Fibroblast of lung (primary cell): ENCODE measurements at regions not wholly inside any gene's neighbourhood (a gene's known extent, or its start where the extent isn't known, plus 50 kb on each side); places are given as distances from the start of the nearest gene placed in this dataset.

Experiments
- DNase-seq, 2 donors: peaks; one replicate each; pipeline versions ENCODE4 v3.0.0 to v3.0.0-alpha.2; 2010; ENCODE audit warnings: low read depth in 2 of 2
- H2AFZ ChIP-seq: 2 replicates; pipeline ENCODE4 v1.5.1; 2012; ENCODE audit warnings: low read length, control low read depth, inconsistent platforms
- H3K27ac ChIP-seq: 2 replicates; pipeline ENCODE4 v1.5.1; 2011; ENCODE audit warnings: low read length, control low read depth; ENCODE audit not compliant: insufficient read depth
- H3K27me3 ChIP-seq: 2 replicates; pipeline ENCODE4 v1.5.1; 2011; ENCODE audit warnings: mild to moderate bottlenecking, low read length; ENCODE audit not compliant: control insufficient read depth, insufficient read depth
- H3K36me3 ChIP-seq: 2 replicates; pipeline ENCODE4 v1.5.1; 2011; ENCODE audit warnings: low read length; ENCODE audit not compliant: control insufficient read depth, insufficient read depth
- H3K4me1 ChIP-seq: 2 replicates; pipeline ENCODE4 v1.5.1; 2011; ENCODE audit warnings: low read length; ENCODE audit not compliant: control insufficient read depth, insufficient read depth; ENCODE audit errors: extremely low read depth
- H3K4me2 ChIP-seq: 2 replicates; pipeline ENCODE4 v1.5.1; 2011; ENCODE audit warnings: low read length, control low read depth; ENCODE audit not compliant: insufficient read depth; ENCODE audit errors: extremely low read depth
- H3K4me3 ChIP-seq, 4 experiments: fragments of 200-600 bp in 1 of 4; sonication (generic) in 1 of 4; replicated peaks in 1 of 4; 2 replicates each; pipeline ENCODE4 v1.5.1; 2011 to 2016; ENCODE audit warnings: low read length in 4 of 4, low read depth in 3 of 4, mild to moderate bottlenecking in 3 of 4, control low read depth in 2 of 4, inconsistent platforms in 1 of 4, mixed read lengths in 1 of 4; ENCODE audit not compliant: insufficient read depth in 1 of 4; ENCODE audit errors: control extremely low read depth in 1 of 4
- H3K79me2 ChIP-seq: 2 replicates; pipeline ENCODE4 v1.5.1; 2012; ENCODE audit warnings: mild to moderate bottlenecking, low read length, inconsistent platforms; ENCODE audit not compliant: control insufficient read depth, insufficient read depth
- H3K9ac ChIP-seq: 2 replicates; pipeline ENCODE4 v1.5.1; 2011; ENCODE audit warnings: mild to moderate bottlenecking, low read length, control low read depth; ENCODE audit not compliant: insufficient read depth
- H3K9me3 ChIP-seq: 2 replicates; pipeline ENCODE4 v1.5.1; 2012; ENCODE audit warnings: low read depth, low read length; ENCODE audit not compliant: control insufficient read depth, insufficient read depth
- H4K20me1 ChIP-seq: 2 replicates; pipeline ENCODE4 v1.5.1; 2011; ENCODE audit warnings: low read length; ENCODE audit not compliant: control insufficient read depth, insufficient read depth; ENCODE audit errors: extremely low read depth
- CTCF ChIP-seq, 2 donors: IDR thresholded peaks in 1 of 2; conservative IDR thresholded peaks in 1 of 2; 1 replicate in 1 of 2; 2 replicates in 1 of 2; pipeline ENCODE4 v1.5.1; 2011 to 2012; ENCODE audit warnings: low read length in 2 of 2, control low read depth in 1 of 2, inconsistent platforms in 1 of 2, low read depth in 1 of 2, mild to moderate bottlenecking in 1 of 2
- EZH2 ChIP-seq: IDR thresholded peaks from 2 replicates; pipeline ENCODE4 v1.5.1; 2012; ENCODE audit warnings: low read length, control low read depth, mild to moderate bottlenecking; ENCODE audit errors: missing control alignments

GRCh38 chr2:65710356-65710755 is 278.0 kb upstream of the SPRED2 start:
- Histone ChIP-seq H3K9ac (no peak overlapping the region), H3K36me3 (no peaks in the 10 kb centered on the region), H2AFZ (no peak overlapping the region), H3K4me2 (no peak overlapping the region), H3K4me1 (no peaks in the 10 kb centered on the region), H3K27ac (no peak overlapping the region), H3K79me2 (no peaks in the 10 kb centered on the region), H3K27me3 (no peaks in the 10 kb centered on the region), H3K4me3 (no peak overlapping the region), H4K20me1 (no peaks in the 10 kb centered on the region), H3K9me3 (no peaks in the 10 kb centered on the region)
- no peak for DNase-seq
- no peak for TF ChIP-seq CTCF (conservative IDR thresholded peaks at IDR 0.05 in 1 of 2, IDR thresholded peaks at IDR 0.05 in 1 of 2; ENCODE audit: low read depth in 1 of 2, low read length in 2 of 2)
- no peak for TF ChIP-seq EZH2

DNA sequence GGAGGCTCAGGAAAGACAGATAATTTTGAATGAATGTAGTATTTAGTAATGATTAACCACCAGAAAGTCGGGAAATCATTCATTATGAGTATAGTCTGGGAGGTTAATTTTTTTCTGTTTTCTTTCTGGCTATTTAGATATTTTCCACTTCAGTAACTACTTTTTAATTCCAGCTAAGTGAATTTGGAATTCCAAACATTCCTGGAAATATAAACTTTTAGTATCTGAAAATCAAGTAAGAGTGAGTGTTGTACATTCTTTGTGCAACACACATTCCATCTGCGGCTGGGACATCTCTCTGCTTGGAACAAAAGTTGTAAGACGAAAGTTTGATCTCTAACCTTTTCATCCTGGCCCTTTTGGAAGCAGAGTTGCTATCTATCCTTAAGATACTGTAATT is 275.7 kb upstream of the SPRED2 start:
- Histone ChIP-seq H2AFZ (no peak overlapping the region), H3K79me2 (no peaks in the 10 kb centered on the region), H3K36me3 (no peaks in the 10 kb centered on the region), H3K4me2 (no peak overlapping the region), H4K20me1 (no peaks in the 10 kb centered on the region), H3K4me1 (no peaks in the 10 kb centered on the region), H3K27ac (no peak overlapping the region), H3K4me3 (no peak overlapping the region), H3K9ac (no peak overlapping the region), H3K27me3 (no peaks in the 10 kb centered on the region), H3K9me3 (no peaks in the 10 kb centered on the region)
- TF ChIP-seq CTCF (conservative IDR thresholded peaks at IDR 0.05 in 1 of 2, IDR thresholded peaks at IDR 0.05 in 1 of 2; ENCODE audit: low read depth in 1 of 2, low read length in 2 of 2): no peak
- no peak for TF ChIP-seq EZH2
- DNase-seq: peak; percentile 23 to 85

DNA sequence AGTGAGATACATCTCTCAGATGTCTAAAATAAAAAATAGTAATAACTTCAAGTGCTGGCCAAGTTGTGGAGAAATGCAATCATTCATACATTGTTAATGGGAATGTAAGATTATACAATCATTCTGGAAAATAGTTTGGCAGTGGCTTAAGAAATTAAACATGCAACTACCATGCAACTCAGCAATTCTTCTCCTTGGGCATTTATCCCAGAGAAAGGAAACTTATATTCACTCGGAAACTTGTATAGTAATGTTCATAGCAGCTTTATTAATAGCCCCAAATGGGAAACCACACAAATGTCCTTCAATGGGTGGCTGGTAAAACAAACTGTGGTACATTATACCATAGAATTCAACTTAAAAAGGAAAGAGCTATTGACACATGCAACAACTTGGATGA is 274.0 kb upstream of the SPRED2 start:
- no peak overlapping the region for H3K9ac ChIP-seq
- H3K4me2 ChIP-seq: no peak overlapping the region
- TF ChIP-seq CTCF (conservative IDR thresholded peaks at IDR 0.05 in 1 of 2, IDR thresholded peaks at IDR 0.05 in 1 of 2; ENCODE audit: low read depth in 1 of 2, low read length in 2 of 2) (no peak), EZH2 (no peak)
- no peaks in the 10 kb centered on the region for H4K20me1 ChIP-seq
- H3K27ac ChIP-seq: no peak overlapping the region
- no peaks in the 10 kb centered on the region for H3K9me3 ChIP-seq
- H3K4me3 ChIP-seq: no peak overlapping the region
- no peaks in the 10 kb centered on the region for H3K79me2 ChIP-seq
- DNase-seq: peak; percentile 61 to 81
- H3K4me1 ChIP-seq: no peaks in the 10 kb centered on the region
- H2AFZ ChIP-seq: no peak overlapping the region
- H3K27me3 ChIP-seq: no peaks in the 10 kb centered on the region
- H3K36me3 ChIP-seq: no peaks in the 10 kb centered on the region
